Thoracic aorta (tissue), 2 donors: ENCODE measurements at regions not wholly inside any gene's neighbourhood (a gene's known extent, or its start where the extent isn't known, plus 50 kb on each side); places are given as distances from the start of the nearest gene placed in this dataset.

ENCODE experiments used
- ATAC-seq: fragments of 150-250 bp; one replicate; pipeline ENCODE4 v1.8.0; 2017; ENCODE audit warnings: low read depth; ENCODE audit not compliant: insufficient number of reproducible peaks, low FRiP score
- DNase-seq: peaks from one replicate; pipeline ENCODE4 v3.0.0-alpha.2; 2020; ENCODE audit warnings: low spot score
- H3K27ac ChIP-seq, 2 donors: fragments of 200-600 bp; sonication (generic); 1 replicate in 1 of 2; 2 replicates in 1 of 2; pipeline ENCODE4 v1.5.1; 2016; ENCODE audit warnings: mild to moderate bottlenecking in 2 of 2, moderate library complexity in 2 of 2
- H3K27me3 ChIP-seq: fragments of 200-600 bp; sonication (generic); replicated peaks from 2 replicates; pipeline ENCODE4 v1.6.0; 2016; ENCODE audit warnings: mild to moderate bottlenecking; ENCODE audit not compliant: insufficient read depth
- H3K36me3 ChIP-seq: fragments of 200-600 bp; sonication (generic); one replicate; pipeline ENCODE4 v1.5.1; 2016
- H3K4me1 ChIP-seq, 2 donors: fragments of 200-600 bp; sonication (generic); 1 replicate in 1 of 2; 2 replicates in 1 of 2; pipeline versions ENCODE4 v1.5.1 to v1.6.0; 2016; ENCODE audit warnings: low read depth in 2 of 2, mild to moderate bottlenecking in 1 of 2; ENCODE audit not compliant: control insufficient read depth in 1 of 2
- H3K4me3 ChIP-seq: fragments of 200-600 bp; sonication (generic); 2 replicates; pipeline ENCODE4 v1.5.1; 2016; ENCODE audit warnings: mild to moderate bottlenecking
- H3K9me3 ChIP-seq: fragments of 200-600 bp; sonication (generic); 2 replicates; pipeline ENCODE4 v1.5.1; 2016
- TF ChIP-seq, protein P1 (sequence below): fragments of 200-600 bp; sonication (generic); IDR thresholded peaks from one replicate; pipeline ENCODE4 v1.5.1; 2019; ENCODE audit warnings: antibody characterized with exemption

DNA sequence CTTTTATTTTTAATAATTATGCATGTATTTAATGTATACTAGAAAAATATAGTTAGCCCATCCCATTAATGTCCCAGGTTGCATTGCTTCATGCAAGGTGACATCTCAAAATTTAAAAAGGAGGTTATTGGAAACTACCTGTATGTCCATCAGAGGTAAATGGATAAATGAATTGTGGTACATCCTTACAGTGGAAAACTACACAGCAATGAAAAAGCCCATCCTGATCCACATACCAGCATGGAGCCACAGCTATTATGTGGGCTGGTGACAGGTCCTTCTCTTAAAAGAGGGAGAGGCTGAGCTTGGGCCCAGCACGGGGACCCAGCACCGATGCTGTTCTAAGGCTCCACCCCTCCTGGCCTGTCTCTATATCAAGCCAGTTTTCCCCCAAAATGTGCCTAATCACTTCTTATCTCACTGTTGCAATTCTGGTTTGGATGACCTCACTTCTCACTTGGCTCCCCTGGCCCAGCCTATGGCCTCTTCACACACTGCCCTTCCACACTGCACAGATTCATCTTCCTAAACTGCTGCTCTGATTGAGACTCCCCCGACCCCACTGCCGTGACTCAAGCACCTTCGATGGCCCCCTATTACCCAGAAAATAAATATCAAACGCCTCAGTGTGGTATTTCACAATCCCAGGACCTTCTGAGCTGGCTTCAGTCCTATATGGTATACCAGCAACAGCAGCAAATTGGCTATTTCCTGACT is 97.1 kb upstream of the NCOR2 start:
- H3K9me3 ChIP-seq = peaks cover 4% of the 10 kb centered on the region
- H3K4me3 ChIP-seq = no peak overlapping the region
- DNase-seq (no peak), ATAC-seq (no peak)
- peaks cover 9 to 38% of the 10 kb centered on the region in 2 donors for H3K4me1 ChIP-seq
- TF ChIP-seq, protein P1, sequence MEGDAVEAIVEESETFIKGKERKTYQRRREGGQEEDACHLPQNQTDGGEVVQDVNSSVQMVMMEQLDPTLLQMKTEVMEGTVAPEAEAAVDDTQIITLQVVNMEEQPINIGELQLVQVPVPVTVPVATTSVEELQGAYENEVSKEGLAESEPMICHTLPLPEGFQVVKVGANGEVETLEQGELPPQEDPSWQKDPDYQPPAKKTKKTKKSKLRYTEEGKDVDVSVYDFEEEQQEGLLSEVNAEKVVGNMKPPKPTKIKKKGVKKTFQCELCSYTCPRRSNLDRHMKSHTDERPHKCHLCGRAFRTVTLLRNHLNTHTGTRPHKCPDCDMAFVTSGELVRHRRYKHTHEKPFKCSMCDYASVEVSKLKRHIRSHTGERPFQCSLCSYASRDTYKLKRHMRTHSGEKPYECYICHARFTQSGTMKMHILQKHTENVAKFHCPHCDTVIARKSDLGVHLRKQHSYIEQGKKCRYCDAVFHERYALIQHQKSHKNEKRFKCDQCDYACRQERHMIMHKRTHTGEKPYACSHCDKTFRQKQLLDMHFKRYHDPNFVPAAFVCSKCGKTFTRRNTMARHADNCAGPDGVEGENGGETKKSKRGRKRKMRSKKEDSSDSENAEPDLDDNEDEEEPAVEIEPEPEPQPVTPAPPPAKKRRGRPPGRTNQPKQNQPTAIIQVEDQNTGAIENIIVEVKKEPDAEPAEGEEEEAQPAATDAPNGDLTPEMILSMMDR = no peak
- H3K27ac ChIP-seq = peak overlapping the region in 1 of 2 donors; percentile 50
- no peaks in the 10 kb centered on the region for H3K36me3 ChIP-seq
- H3K27me3 ChIP-seq = no peaks in the 10 kb centered on the region

DNA sequence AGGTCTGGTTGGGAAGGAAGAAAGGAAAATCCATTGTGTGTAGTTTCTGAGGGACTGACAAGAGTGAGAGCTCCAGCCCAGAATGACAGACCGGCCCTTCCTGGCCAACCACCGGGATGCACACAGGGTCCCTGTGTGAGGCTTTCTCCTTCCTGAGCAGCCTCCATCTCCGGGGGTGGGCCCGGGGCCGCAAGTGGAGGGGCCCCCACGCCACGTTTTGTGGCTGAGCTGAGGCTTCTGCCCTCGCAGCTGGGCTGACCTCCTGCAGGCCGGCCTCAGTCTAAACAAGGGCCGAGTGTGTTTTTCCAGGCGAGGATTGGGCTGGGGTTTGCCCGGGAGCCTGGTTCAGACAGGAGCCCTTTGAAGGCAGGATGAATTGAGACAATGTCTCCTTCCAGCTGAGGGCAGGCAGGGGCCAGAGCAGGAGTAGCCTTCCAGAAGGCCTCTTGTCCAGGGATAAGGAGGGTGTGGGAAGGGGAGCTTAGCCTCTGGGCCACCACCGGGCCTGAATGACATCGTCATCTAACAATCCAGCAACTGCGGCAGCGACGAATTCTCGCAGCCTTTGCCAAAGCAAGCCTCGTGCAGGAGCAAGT is 96.5 kb upstream of the NCOR2 start:
- no peaks in the 10 kb centered on the region for H3K27me3 ChIP-seq
- peak overlapping the region in 1 of 2 donors; percentile 36 for H3K27ac ChIP-seq
- H3K4me1 ChIP-seq = peaks cover 6 to 35% of the 10 kb centered on the region in 2 donors
- H3K4me3 ChIP-seq = no peak overlapping the region
- ATAC-seq = no peak
- H3K9me3 ChIP-seq = peaks cover 4% of the 10 kb centered on the region
- DNase-seq = no peak
- H3K36me3 ChIP-seq = no peaks in the 10 kb centered on the region
- TF ChIP-seq, protein P1 = no peak

DNA sequence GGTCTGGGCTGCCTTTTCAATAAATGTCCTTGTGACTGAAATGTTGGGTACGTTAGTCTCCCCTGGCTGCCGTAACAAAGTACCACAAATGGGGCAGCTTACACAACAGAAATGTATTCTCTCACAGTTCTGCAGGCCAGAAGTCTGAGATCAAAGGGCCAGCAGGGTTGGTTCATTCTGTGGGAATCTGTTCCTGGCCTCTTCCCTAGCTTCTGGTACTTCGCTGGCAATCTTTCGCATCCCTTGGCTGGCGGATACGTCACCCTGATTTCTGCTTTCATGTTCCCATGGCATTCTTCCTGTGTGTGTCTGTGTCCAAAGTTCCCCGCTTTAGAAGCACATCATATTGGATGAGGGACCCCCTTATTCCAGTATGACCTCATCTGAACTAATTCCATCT is 95.8 kb upstream of the NCOR2 start:
- Histone ChIP-seq H3K4me3 (no peak overlapping the region), H3K4me1 (peaks cover 6 to 29% of the 10 kb centered on the region in 2 donors), H3K36me3 (no peaks in the 10 kb centered on the region), H3K9me3 (peaks cover 4% of the 10 kb centered on the region), H3K27ac (peak overlapping the region in 1 of 2 donors; percentile 36), H3K27me3 (no peaks in the 10 kb centered on the region)
- DNase-seq (no peak), ATAC-seq (no peak)
- TF ChIP-seq, protein P1 = no peak

DNA sequence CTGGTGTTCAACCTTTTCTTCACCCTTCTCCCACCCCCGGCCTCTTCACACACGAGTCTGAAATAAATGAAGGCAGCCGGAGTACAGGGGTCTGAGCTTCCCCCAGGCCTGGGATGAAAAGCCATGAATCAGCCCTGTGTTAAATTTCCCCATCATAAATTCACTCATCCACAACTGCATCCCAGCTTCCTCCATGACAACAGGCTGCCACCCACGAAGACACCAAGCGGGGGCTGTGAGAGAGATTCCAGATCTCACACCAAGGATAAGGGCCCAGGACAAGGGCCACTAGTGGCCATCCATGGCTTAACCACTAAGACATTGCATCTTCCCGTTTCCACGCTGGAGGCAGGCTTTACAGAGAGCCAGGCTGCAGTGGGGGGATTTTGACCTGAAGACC is 93.9 kb upstream of the NCOR2 start:
- no peak overlapping the region for H3K27ac ChIP-seq
- TF ChIP-seq, protein P1 = no peak

DNA sequence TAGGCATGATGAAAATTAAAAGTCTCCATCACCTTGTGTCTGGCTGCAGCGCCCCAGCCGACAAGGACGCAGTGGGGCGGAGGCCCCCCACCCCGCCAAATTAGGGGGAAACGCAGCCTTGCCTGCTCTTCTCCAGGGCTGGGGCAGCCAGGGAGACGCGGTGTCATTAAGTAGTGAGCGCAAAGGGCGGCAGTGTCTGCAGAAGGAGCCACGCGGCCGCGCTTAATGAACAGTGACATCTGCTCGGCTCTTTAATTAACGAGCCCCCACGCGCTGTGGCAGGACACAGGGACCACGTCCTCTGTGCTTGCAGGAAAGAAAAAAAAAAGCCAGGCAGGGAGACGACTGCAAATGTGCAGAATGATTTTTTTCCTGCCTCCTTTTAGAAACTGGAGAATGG is 93.4 kb upstream of the NCOR2 start:
- DNase-seq = no peak
- Histone ChIP-seq H3K4me1 (peaks cover 10 to 34% of the 10 kb centered on the region in 2 donors), H3K36me3 (no peaks in the 10 kb centered on the region), H3K27ac (no peak overlapping the region), H3K27me3 (no peaks in the 10 kb centered on the region), H3K4me3 (no peak overlapping the region), H3K9me3 (no peaks in the 10 kb centered on the region)
- TF ChIP-seq, protein P1 = no peak
- no peak for ATAC-seq

More for the DNA sequence above, 93.9 kb upstream of the NCOR2 start:
- Histone ChIP-seq H3K4me1 (peaks cover 6 to 29% of the 10 kb centered on the region in 2 donors), H3K4me3 (no peak overlapping the region), H3K9me3 (no peaks in the 10 kb centered on the region), H3K27me3 (no peaks in the 10 kb centered on the region), H3K36me3 (no peaks in the 10 kb centered on the region)
- no peak for DNase-seq
- ATAC-seq = no peak
